ENCODE measurements at regions not wholly inside any gene's neighbourhood (a gene's known extent, or its start where the extent isn't known, plus 50 kb on each side); places are given as distances from the start of the nearest gene placed in this dataset.

DNA sequence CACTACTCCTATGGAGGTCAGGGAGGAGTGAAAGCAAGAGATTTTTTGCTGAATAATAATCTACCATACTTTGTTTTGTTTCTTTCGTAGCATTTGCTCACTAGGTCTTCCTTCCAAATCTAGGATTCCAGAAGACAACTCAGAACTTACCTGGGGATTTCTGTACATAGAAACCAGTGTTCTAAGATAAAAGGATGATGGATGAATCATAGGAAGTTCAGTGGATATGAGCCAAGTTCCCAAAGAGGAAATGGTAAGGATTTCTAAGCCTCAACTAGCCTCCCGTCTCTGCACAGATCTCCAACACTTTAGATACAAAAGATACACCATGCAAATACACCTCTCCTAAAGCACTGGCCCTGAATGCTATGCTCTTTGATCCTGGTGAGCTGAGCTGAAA is 283.9 kb downstream of the TAFA4 start:
- TF ChIP-seq EZH2 (IDR thresholded peaks at IDR 0.05) (no peak), POLR2AphosphoS5 (IDR thresholded peaks at IDR 0.05; ENCODE audit: borderline replicate concordance, low read depth, low read length) (no peak)
